ENCODE measurements at regions not wholly inside any gene's neighbourhood (a gene's known extent, or its start where the extent isn't known, plus 50 kb on each side); places are given as distances from the start of the nearest gene placed in this dataset.

- peak in 1 of 2 donors; percentile 3 for TF ChIP-seq CTCF (conservative IDR thresholded peaks at IDR 0.05 in 1 of 2, IDR thresholded peaks at IDR 0.05 in 1 of 2; ENCODE audit: extremely low read depth in 1 of 2, insufficient read depth in 1 of 2, low read depth in 1 of 2, low read length in 2 of 2)
- TF ChIP-seq EZH2 (IDR thresholded peaks at IDR 0.05; ENCODE audit: borderline replicate concordance, low read length), result no peak
Observed at GRCh38 chr2:149991576-149991975, 404.0 kb upstream of the MMADHC start.
